ENCODE measurements at regions not wholly inside any gene's neighbourhood (a gene's known extent, or its start where the extent isn't known, plus 50 kb on each side); places are given as distances from the start of the nearest gene placed in this dataset.

DNA sequence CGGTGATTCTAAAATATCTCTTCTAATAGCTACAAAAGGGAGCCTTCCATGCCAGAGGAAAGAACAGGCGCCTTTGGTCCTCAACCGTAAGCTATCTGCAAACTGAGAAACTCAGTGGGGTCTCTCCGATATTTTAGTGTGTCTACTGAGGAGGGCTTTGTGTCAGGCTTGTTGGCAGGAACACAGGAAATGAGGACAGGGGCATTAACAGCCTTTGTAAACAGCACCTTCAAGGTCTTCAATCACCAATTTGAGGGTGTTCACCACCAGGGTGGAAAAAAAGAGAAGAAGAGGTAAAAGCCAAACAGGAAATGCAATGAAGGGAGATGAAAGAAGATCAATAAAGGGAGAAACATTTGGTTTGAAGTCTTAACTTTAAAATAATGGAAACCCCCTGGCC is 580.1 kb upstream of the SALL1 start (continued):
- TF ChIP-seq, protein P1, sequence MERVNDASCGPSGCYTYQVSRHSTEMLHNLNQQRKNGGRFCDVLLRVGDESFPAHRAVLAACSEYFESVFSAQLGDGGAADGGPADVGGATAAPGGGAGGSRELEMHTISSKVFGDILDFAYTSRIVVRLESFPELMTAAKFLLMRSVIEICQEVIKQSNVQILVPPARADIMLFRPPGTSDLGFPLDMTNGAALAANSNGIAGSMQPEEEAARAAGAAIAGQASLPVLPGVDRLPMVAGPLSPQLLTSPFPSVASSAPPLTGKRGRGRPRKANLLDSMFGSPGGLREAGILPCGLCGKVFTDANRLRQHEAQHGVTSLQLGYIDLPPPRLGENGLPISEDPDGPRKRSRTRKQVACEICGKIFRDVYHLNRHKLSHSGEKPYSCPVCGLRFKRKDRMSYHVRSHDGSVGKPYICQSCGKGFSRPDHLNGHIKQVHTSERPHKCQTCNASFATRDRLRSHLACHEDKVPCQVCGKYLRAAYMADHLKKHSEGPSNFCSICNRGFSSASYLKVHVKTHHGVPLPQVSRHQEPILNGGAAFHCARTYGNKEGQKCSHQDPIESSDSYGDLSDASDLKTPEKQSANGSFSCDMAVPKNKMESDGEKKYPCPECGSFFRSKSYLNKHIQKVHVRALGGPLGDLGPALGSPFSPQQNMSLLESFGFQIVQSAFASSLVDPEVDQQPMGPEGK (CRISPR knock-in tag; IDR thresholded peaks at IDR 0.05; ENCODE audit: borderline replicate concordance): no peak
- no peak for TF ChIP-seq CREB5 (CRISPR knock-in tag; IDR thresholded peaks at IDR 0.05; ENCODE audit: low read depth)
- no peak for TF ChIP-seq TCF4 (CRISPR knock-in tag; IDR thresholded peaks at IDR 0.05; ENCODE audit: borderline replicate concordance)

DNA sequence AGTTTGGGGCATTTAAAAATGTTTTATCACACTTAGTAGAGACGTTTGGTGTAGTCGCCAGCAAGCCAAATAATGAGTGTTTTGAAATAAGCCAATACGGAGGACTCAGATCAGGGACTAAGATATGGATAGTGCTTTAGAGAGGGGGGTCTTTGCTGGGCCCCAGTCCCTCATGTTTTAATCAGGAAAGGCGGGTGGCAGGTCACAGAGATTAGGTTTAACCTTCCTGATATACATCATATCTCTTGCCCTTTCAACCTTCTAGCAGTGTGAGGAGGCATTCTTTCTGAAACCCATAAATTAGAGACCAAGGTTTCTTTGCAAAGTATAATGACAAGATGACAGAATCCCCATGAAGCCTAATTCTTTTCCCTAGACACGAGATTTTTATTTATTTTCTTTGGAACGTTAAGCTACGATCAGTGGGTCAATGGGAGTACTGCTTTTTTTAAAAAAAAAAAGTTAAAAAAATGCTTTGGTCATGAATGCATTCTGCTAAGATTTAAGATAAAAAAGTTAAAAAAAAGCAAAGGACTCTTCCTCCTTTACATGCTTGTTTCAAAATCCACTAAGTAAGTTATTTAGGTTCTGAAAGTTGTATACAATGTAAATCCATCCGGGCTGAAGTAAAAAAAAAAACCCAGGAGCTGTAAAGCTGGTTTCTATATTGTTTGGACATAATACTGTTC is 572.1 kb upstream of the SALL1 start:
- TF ChIP-seq ARNTL (CRISPR knock-in tag; IDR thresholded peaks at IDR 0.05; ENCODE audit: borderline replicate concordance, low read depth): no peak
- no peak for TF ChIP-seq ZNF565 (CRISPR knock-in tag; conservative IDR thresholded peaks at IDR 0.05; ENCODE audit: low read depth)
- no peak for TF ChIP-seq GLIS3 (CRISPR knock-in tag; IDR thresholded peaks at IDR 0.05)
- no peak for ATAC-seq

- no peak for TF ChIP-seq CREB5 (CRISPR knock-in tag; IDR thresholded peaks at IDR 0.05; ENCODE audit: low read depth)
- TF ChIP-seq ARNTL (CRISPR knock-in tag; IDR thresholded peaks at IDR 0.05; ENCODE audit: borderline replicate concordance, low read depth): no peak
- TF ChIP-seq, protein P2, sequence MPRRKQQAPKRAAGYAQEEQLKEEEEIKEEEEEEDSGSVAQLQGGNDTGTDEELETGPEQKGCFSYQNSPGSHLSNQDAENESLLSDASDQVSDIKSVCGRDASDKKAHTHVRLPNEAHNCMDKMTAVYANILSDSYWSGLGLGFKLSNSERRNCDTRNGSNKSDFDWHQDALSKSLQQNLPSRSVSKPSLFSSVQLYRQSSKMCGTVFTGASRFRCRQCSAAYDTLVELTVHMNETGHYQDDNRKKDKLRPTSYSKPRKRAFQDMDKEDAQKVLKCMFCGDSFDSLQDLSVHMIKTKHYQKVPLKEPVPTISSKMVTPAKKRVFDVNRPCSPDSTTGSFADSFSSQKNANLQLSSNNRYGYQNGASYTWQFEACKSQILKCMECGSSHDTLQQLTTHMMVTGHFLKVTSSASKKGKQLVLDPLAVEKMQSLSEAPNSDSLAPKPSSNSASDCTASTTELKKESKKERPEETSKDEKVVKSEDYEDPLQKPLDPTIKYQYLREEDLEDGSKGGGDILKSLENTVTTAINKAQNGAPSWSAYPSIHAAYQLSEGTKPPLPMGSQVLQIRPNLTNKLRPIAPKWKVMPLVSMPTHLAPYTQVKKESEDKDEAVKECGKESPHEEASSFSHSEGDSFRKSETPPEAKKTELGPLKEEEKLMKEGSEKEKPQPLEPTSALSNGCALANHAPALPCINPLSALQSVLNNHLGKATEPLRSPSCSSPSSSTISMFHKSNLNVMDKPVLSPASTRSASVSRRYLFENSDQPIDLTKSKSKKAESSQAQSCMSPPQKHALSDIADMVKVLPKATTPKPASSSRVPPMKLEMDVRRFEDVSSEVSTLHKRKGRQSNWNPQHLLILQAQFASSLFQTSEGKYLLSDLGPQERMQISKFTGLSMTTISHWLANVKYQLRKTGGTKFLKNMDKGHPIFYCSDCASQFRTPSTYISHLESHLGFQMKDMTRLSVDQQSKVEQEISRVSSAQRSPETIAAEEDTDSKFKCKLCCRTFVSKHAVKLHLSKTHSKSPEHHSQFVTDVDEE (CRISPR knock-in tag; IDR thresholded peaks at IDR 0.05): no peak
- no peak for TF ChIP-seq GLIS3 (CRISPR knock-in tag; IDR thresholded peaks at IDR 0.05)
- TF ChIP-seq ZNF70 (CRISPR knock-in tag; IDR thresholded peaks at IDR 0.05): no peak
- no peak for TF ChIP-seq ZFP30 (CRISPR knock-in tag; IDR thresholded peaks at IDR 0.05)
- TF ChIP-seq ZFP3 (CRISPR knock-in tag; IDR thresholded peaks at IDR 0.05): no peak
- TF ChIP-seq BACH2 (CRISPR knock-in tag; IDR thresholded peaks at IDR 0.05; ENCODE audit: borderline replicate concordance): no peak
- TF ChIP-seq OSR1 (CRISPR knock-in tag; IDR thresholded peaks at IDR 0.05): no peak
- no peak for TF ChIP-seq POU6F1 (CRISPR knock-in tag; IDR thresholded peaks at IDR 0.05; ENCODE audit: borderline replicate concordance, low read depth)
- no peak for TF ChIP-seq SNAI2 (CRISPR knock-in tag; IDR thresholded peaks at IDR 0.05)
- no peak for TF ChIP-seq ZNF8 (CRISPR knock-in tag; IDR thresholded peaks at IDR 0.05)
- no peak for ATAC-seq
These were observed 571.4 kb upstream of the SALL1 start for GRCh38 chr16:51722467-51722866.

- no peak for ATAC-seq
- no peak for TF ChIP-seq ESRRG (CRISPR knock-in tag; IDR thresholded peaks at IDR 0.05)
- no peak for TF ChIP-seq CREB5 (CRISPR knock-in tag; IDR thresholded peaks at IDR 0.05; ENCODE audit: low read depth)
- TF ChIP-seq ZNF70 (CRISPR knock-in tag; IDR thresholded peaks at IDR 0.05): no peak
- TF ChIP-seq ZNF8 (CRISPR knock-in tag; IDR thresholded peaks at IDR 0.05): no peak
- no peak for TF ChIP-seq SNAI2 (CRISPR knock-in tag; IDR thresholded peaks at IDR 0.05)
- no peak for TF ChIP-seq GLIS3 (CRISPR knock-in tag; IDR thresholded peaks at IDR 0.05)
- TF ChIP-seq ISL1 (CRISPR knock-in tag; IDR thresholded peaks at IDR 0.05): no peak
- no peak for TF ChIP-seq ZNF565 (CRISPR knock-in tag; conservative IDR thresholded peaks at IDR 0.05; ENCODE audit: low read depth)
- no peak for TF ChIP-seq ZFP30 (CRISPR knock-in tag; IDR thresholded peaks at IDR 0.05)
- no peak for TF ChIP-seq TOX (CRISPR knock-in tag; IDR thresholded peaks at IDR 0.05; ENCODE audit: borderline replicate concordance)
- no peak for TF ChIP-seq BACH2 (CRISPR knock-in tag; IDR thresholded peaks at IDR 0.05; ENCODE audit: borderline replicate concordance)
- TF ChIP-seq CSDC2 (CRISPR knock-in tag; IDR thresholded peaks at IDR 0.05): no peak
- no peak for TF ChIP-seq TCF4 (CRISPR knock-in tag; IDR thresholded peaks at IDR 0.05; ENCODE audit: borderline replicate concordance)
- TF ChIP-seq PPARA (CRISPR knock-in tag; IDR thresholded peaks at IDR 0.05; ENCODE audit: borderline replicate concordance): no peak
- TF ChIP-seq CSRNP3 (CRISPR knock-in tag; IDR thresholded peaks at IDR 0.05): no peak
- TF ChIP-seq RARB (CRISPR knock-in tag; IDR thresholded peaks at IDR 0.05): no peak
- TF ChIP-seq ARNTL (CRISPR knock-in tag; IDR thresholded peaks at IDR 0.05; ENCODE audit: borderline replicate concordance, low read depth): no peak
These were observed 568.3 kb upstream of the SALL1 start for GRCh38 chr16:51719376-51719775.
